ENCODE measurements at regions not wholly inside any gene's neighbourhood (a gene's known extent, or its start where the extent isn't known, plus 50 kb on each side); places are given as distances from the start of the nearest gene placed in this dataset.

GRCh38 chr7:19488056-19488455, 220.8 kb downstream of the POLR1F start:
- ATAC-seq: no peak
- H3K4me3 ChIP-seq: no peak overlapping the region
- intact Hi-C loops (cut with DNase I, micrococcal nuclease): no loop called here

GRCh38 chr7:19482628-19483027, 226.2 kb downstream of the POLR1F start:
- no peaks in the 10 kb centered on the region for H3K4me1 ChIP-seq (ENCODE audit: low read depth)
- TF ChIP-seq CTCF (IDR thresholded peaks at IDR 0.05): no peak
- intact Hi-C loops (cut with DNase I, micrococcal nuclease): no loop called here
- H3K9me3 ChIP-seq: peaks cover 23% of the 10 kb centered on the region
- no peak for DNase-seq
- ATAC-seq: no peak
- H3K4me3 ChIP-seq: no peak overlapping the region
- no peaks in the 10 kb centered on the region for H3K36me3 ChIP-seq (ENCODE audit: low read depth)

More at GRCh38 chr7:19488056-19488455, 220.8 kb downstream of the POLR1F start:
- H3K4me1 ChIP-seq (ENCODE audit: low read depth): no peaks in the 10 kb centered on the region
- peaks cover 21% of the 10 kb centered on the region for H3K9me3 ChIP-seq
- H3K36me3 ChIP-seq (ENCODE audit: low read depth): no peaks in the 10 kb centered on the region
- TF ChIP-seq CTCF (IDR thresholded peaks at IDR 0.05): no peak
- no peak for DNase-seq

- Histone ChIP-seq H3K36me3 (ENCODE audit: low read depth) (no peaks in the 10 kb centered on the region), H3K9me3 (peaks cover 17% of the 10 kb centered on the region), H3K4me3 (no peak overlapping the region), H3K4me1 (ENCODE audit: low read depth) (no peaks in the 10 kb centered on the region)
- DNase-seq: no peak
- no peak for TF ChIP-seq CTCF (IDR thresholded peaks at IDR 0.05)
- ATAC-seq: no peak
- intact Hi-C loops (cut with DNase I, micrococcal nuclease): no loop called here
Observed at GRCh38 chr7:19480383-19480782, 228.5 kb downstream of the POLR1F start.

GRCh38 chr7:19470031-19470430, 238.8 kb downstream of the POLR1F start:
- no peak overlapping the region for H3K4me3 ChIP-seq
- no peaks in the 10 kb centered on the region for H3K36me3 ChIP-seq (ENCODE audit: low read depth)
- H3K4me1 ChIP-seq (ENCODE audit: low read depth): no peaks in the 10 kb centered on the region
- ATAC-seq (no peak), DNase-seq (no peak)
- intact Hi-C loops (cut with DNase I, micrococcal nuclease): no loop called here
- TF ChIP-seq CTCF (IDR thresholded peaks at IDR 0.05): no peak
- H3K9me3 ChIP-seq: peaks cover 15% of the 10 kb centered on the region

GRCh38 chr7:19465861-19466260, 243.0 kb downstream of the POLR1F start:
- TF ChIP-seq CTCF (IDR thresholded peaks at IDR 0.05): no peak
- ATAC-seq (no peak), DNase-seq (no peak)
- no peak overlapping the region for H3K4me3 ChIP-seq
- no peaks in the 10 kb centered on the region for H3K4me1 ChIP-seq (ENCODE audit: low read depth)
- intact Hi-C loops (cut with DNase I, micrococcal nuclease): no loop called here
- H3K36me3 ChIP-seq (ENCODE audit: low read depth): no peaks in the 10 kb centered on the region
- peaks cover 13% of the 10 kb centered on the region for H3K9me3 ChIP-seq

- no peak overlapping the region for H3K4me3 ChIP-seq
- no peaks in the 10 kb centered on the region for H3K4me1 ChIP-seq (ENCODE audit: low read depth)
- intact Hi-C loops (cut with DNase I, micrococcal nuclease): no loop called here
- peaks cover 6% of the 10 kb centered on the region for H3K9me3 ChIP-seq
- ATAC-seq (no peak), DNase-seq (no peak)
- no peaks in the 10 kb centered on the region for H3K36me3 ChIP-seq (ENCODE audit: low read depth)
- no peak for TF ChIP-seq CTCF (IDR thresholded peaks at IDR 0.05)
Observed at GRCh38 chr7:19464751-19465150, 244.1 kb downstream of the POLR1F start.
